ENCODE measurements at regions not wholly inside any gene's neighbourhood (a gene's known extent, or its start where the extent isn't known, plus 50 kb on each side); places are given as distances from the start of the nearest gene placed in this dataset.
"Not testable (repeated sequence)": the region's sequence is repeated elsewhere in the genome, so short reads cannot be mapped to it uniquely, and the experiment has no call there.

GRCh38 chr21:28604946-28605537 is 387.6 kb downstream of the LTN1 start:
- no peak for DNase-seq (ENCODE audit: low read depth in 1 of 2, low spot score in 1 of 2)

- no peak for DNase-seq (ENCODE audit: low read depth in 1 of 2, low spot score in 1 of 2)
Observed at GRCh38 chr21:28602546-28602945, 390.1 kb downstream of the LTN1 start.

- no peak for DNase-seq (ENCODE audit: low read depth in 1 of 2, low spot score in 1 of 2)
Observed at GRCh38 chr21:28598214-28598613, 394.5 kb downstream of the LTN1 start.

- no peak for DNase-seq (ENCODE audit: low read depth in 1 of 2, low spot score in 1 of 2)
Observed at GRCh38 chr21:28592205-28592865, 400.3 kb downstream of the LTN1 start.

- no peak for DNase-seq (ENCODE audit: low read depth in 1 of 2, low spot score in 1 of 2)
Observed at GRCh38 chr21:28590676-28591075, 402.0 kb downstream of the LTN1 start.

- DNase-seq (ENCODE audit: low read depth in 1 of 2, low spot score in 1 of 2): no peak
Observed at GRCh38 chr21:28590026-28590425, 402.7 kb downstream of the LTN1 start.

- no peak for DNase-seq (ENCODE audit: low read depth in 1 of 2, low spot score in 1 of 2)
Observed at GRCh38 chr21:28588997-28589396, 403.7 kb downstream of the LTN1 start.

- no peak for DNase-seq (ENCODE audit: low read depth in 1 of 2, low spot score in 1 of 2)
Observed at GRCh38 chr21:28587748-28588147, 404.9 kb downstream of the LTN1 start.

GRCh38 chr21:28581976-28582375 is 410.7 kb downstream of the LTN1 start:
- no peak for DNase-seq (ENCODE audit: low read depth in 1 of 2, low spot score in 1 of 2)

GRCh38 chr21:28581311-28581731 is 411.4 kb downstream of the LTN1 start:
- DNase-seq (ENCODE audit: low read depth in 1 of 2, low spot score in 1 of 2): not testable (repeated sequence)

- no peak for DNase-seq (ENCODE audit: low read depth in 1 of 2, low spot score in 1 of 2)
Observed at GRCh38 chr21:28580585-28580984, 412.1 kb downstream of the LTN1 start.

- DNase-seq (ENCODE audit: low read depth in 1 of 2, low spot score in 1 of 2): no peak
Observed at GRCh38 chr21:28579986-28580550, 412.6 kb downstream of the LTN1 start.

GRCh38 chr21:28568692-28569091 is 424.0 kb downstream of the LTN1 start:
- no peak for DNase-seq (ENCODE audit: low read depth in 1 of 2, low spot score in 1 of 2)

- DNase-seq (ENCODE audit: low read depth in 1 of 2, low spot score in 1 of 2): not testable (repeated sequence)
Observed at GRCh38 chr21:28563933-28564332, 428.7 kb downstream of the LTN1 start.

GRCh38 chr21:28561772-28562171 is 430.9 kb downstream of the LTN1 start:
- DNase-seq (ENCODE audit: low read depth in 1 of 2, low spot score in 1 of 2): no peak

- no peak for DNase-seq (ENCODE audit: low read depth in 1 of 2, low spot score in 1 of 2)
Observed at GRCh38 chr21:28554660-28555475, 437.8 kb downstream of the LTN1 start.

GRCh38 chr21:28550057-28550825 is 442.4 kb downstream of the LTN1 start:
- DNase-seq (ENCODE audit: low read depth in 1 of 2, low spot score in 1 of 2): no peak

GRCh38 chr21:28548291-28548690 is 444.4 kb downstream of the LTN1 start:
- no peak for DNase-seq (ENCODE audit: low read depth in 1 of 2, low spot score in 1 of 2)

GRCh38 chr21:28547766-28548165 is 444.9 kb downstream of the LTN1 start:
- no peak for DNase-seq (ENCODE audit: low read depth in 1 of 2, low spot score in 1 of 2)

GRCh38 chr21:28543975-28544374 is 448.7 kb downstream of the LTN1 start:
- DNase-seq (ENCODE audit: low read depth in 1 of 2, low spot score in 1 of 2): no peak
